MG63 (cell line): ENCODE measurements at regions not wholly inside any gene's neighbourhood (a gene's known extent, or its start where the extent isn't known, plus 50 kb on each side); places are given as distances from the start of the nearest gene placed in this dataset.

Experiments used
- DNase-seq: peaks from one replicate; pipeline ENCODE4 v3.0.0-alpha.2; 2020
- H3K27me3 ChIP-seq: fragments of 250-450 bp; sonication (Bioruptor Pico); 2 replicates; pipeline ENCODE4 v1.5.1; 2020; ENCODE audit warnings: mild to moderate bottlenecking, moderate library complexity
- H3K36me3 ChIP-seq: fragments of 250-450 bp; sonication (Bioruptor Pico); 2 replicates; pipeline ENCODE4 v1.5.1; 2020; ENCODE audit warnings: mild to moderate bottlenecking, moderate library complexity
- H3K4me3 ChIP-seq: fragments of 250-450 bp; sonication (Bioruptor Pico); 2 replicates; pipeline ENCODE4 v1.5.1; 2020; ENCODE audit warnings: mild to moderate bottlenecking, moderate library complexity
- H3K9me3 ChIP-seq: fragments of 250-450 bp; sonication (Bioruptor Pico); 2 replicates; pipeline ENCODE4 v1.5.1; 2020; ENCODE audit warnings: mild to moderate bottlenecking, moderate library complexity

GRCh38 chr9:99373912-99374311, 151.8 kb downstream of the SEC61B start:
- H3K27me3 ChIP-seq = no peaks in the 10 kb centered on the region
- no peaks in the 10 kb centered on the region for H3K9me3 ChIP-seq
- DNase-seq = no peak
- no peaks in the 10 kb centered on the region for H3K36me3 ChIP-seq
- no peak overlapping the region for H3K4me3 ChIP-seq

DNA sequence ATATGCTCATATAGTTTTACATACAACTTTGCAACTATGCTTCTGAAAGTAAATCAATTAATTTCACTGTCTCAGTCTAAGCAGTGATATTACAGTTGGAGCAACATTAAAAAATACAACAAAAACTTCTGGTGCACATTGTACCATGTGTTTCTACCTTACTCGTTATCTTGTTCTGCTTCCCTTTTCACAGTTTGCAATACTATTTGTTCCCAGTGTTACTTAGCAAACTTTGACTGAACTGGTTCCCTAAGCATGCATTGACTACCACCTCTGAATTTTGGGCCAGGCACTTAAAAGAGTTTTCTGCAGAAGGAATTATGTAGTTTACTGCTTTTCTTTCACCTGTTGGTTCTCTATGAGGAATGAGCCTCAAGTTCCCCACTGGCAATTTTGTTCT, 152.7 kb downstream of the SEC61B start:
- no peaks in the 10 kb centered on the region for H3K27me3 ChIP-seq
- no peaks in the 10 kb centered on the region for H3K36me3 ChIP-seq
- no peak for DNase-seq
- H3K4me3 ChIP-seq = no peak overlapping the region
- no peaks in the 10 kb centered on the region for H3K9me3 ChIP-seq

GRCh38 chr9:99375481-99375880, 153.4 kb downstream of the SEC61B start:
- H3K9me3 ChIP-seq = no peaks in the 10 kb centered on the region
- DNase-seq = no peak
- H3K36me3 ChIP-seq = no peaks in the 10 kb centered on the region
- H3K4me3 ChIP-seq = no peak overlapping the region
- no peaks in the 10 kb centered on the region for H3K27me3 ChIP-seq

DNA sequence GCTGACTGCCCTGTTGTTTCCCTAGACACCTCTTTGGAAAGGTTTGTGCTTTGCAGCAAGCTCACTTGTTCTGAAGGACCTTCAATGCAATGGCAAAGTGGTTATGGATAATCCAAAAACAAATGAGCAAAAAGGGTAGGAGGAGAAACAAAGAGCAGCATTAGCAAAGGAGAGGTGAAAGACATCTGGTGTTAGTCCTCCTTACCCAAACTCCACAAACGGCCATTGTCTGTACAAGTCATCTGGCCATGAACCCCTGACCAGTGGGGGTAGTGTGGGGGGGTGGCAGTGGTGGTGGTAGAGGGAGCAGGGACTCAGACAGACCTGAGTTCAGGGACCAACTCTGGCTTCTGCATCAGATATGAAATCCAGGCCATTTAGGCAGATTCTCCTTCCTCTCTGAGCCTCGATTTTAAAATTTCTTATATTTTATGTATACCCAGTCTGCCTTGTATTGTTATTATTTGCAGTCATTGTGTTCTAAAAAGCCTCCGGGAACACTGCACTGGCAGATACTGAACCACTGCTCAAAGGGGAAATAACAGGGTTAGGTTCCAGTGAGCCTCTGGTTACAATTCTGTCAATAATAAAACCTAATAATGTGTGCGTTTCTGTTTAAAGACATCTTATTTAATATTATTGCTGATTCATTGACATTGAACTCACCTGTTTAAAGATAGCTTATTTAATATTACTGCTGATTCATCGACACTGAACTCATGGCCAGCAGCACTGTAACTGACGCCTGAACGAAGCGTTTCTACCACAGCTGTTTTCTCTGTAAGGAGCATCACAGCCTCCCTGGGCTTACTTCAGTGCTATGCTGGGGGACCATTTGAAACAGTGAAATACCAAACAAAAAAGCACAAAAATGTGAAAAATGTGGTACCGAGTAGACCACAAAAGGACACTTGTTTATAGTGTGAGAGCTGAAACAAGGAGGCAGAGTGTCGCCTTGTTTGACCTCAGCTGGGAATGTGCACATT, 156.0 kb downstream of the SEC61B start:
- Histone ChIP-seq H3K27me3 (no peaks in the 10 kb centered on the region), H3K36me3 (no peaks in the 10 kb centered on the region), H3K4me3 (no peak overlapping the region), H3K9me3 (no peaks in the 10 kb centered on the region)
- DNase-seq = no peak

- no peaks in the 10 kb centered on the region for H3K36me3 ChIP-seq
- no peak for DNase-seq
- H3K27me3 ChIP-seq = no peaks in the 10 kb centered on the region
- H3K4me3 ChIP-seq = no peak overlapping the region
- no peaks in the 10 kb centered on the region for H3K9me3 ChIP-seq
These were observed 161.5 kb downstream of the SEC61B start for GRCh38 chr9:99383536-99383935.

DNA sequence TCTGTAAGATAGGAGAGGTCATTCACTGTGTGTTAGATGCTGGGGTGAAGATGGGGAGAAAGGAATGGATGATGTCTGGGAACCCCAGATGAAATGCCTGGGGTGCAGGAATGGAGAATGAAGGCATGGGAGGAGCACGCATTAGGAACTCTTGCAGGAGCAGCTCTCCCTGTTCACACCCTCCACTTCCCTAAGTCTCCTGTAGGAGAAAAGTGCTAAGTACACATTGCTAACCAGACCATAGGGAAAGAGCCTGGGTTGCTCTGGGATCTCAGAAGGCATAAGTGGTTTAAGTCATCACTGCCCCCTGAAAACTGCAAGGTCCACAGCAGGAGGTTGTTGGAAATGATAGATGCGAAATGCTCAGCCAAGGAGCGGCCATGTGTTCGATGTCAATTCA, 163.1 kb downstream of the SEC61B start:
- no peaks in the 10 kb centered on the region for H3K36me3 ChIP-seq
- H3K9me3 ChIP-seq = no peaks in the 10 kb centered on the region
- no peak overlapping the region for H3K4me3 ChIP-seq
- no peaks in the 10 kb centered on the region for H3K27me3 ChIP-seq
- no peak for DNase-seq

DNA sequence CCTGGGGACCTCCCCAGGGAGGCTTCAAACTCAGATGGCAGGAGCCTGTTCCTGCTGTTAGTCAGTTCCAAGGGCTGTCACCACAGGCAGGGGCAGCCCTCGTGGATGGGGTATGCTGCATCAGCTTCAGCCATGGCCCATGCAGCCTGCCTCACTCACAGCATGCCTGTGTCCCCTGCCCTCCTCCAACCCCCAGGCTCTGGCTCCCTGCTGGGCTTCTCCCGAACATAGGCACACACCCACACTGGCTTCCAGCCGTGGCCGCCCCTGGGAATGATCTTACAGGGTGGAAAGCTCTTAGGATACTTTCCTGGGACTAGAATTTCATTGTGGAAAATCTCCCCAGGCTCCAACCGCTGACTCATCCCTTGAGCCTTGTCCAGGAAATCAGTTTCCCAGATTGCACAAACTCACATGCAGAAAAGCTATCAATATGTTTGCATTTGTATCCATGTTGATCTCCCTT, 163.8 kb downstream of the SEC61B start:
- DNase-seq = peak; percentile 64
- no peaks in the 10 kb centered on the region for H3K27me3 ChIP-seq
- H3K9me3 ChIP-seq = no peaks in the 10 kb centered on the region
- no peaks in the 10 kb centered on the region for H3K36me3 ChIP-seq
- no peak overlapping the region for H3K4me3 ChIP-seq

DNA sequence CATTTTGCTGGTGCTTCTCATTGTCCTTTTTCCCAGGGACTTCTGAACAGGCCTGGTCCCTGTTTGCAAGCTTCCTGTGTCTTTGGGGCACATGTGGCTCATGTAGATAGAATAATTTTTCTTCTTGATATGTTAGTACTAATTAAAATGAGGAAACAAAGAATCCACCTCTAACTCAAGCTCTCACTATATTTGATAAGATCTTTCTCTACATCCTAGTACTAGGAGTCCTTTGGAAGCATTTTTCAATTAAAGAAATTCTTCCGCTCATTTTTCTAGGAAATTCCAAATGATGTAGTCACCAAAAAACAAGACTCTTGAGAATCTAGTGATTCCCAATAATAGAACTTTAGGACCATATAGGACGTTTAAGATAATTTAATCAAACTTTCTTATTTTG, 165.3 kb downstream of the SEC61B start:
- Histone ChIP-seq H3K36me3 (no peaks in the 10 kb centered on the region), H3K4me3 (no peak overlapping the region), H3K27me3 (no peaks in the 10 kb centered on the region), H3K9me3 (no peaks in the 10 kb centered on the region)
- DNase-seq = no peak

DNA sequence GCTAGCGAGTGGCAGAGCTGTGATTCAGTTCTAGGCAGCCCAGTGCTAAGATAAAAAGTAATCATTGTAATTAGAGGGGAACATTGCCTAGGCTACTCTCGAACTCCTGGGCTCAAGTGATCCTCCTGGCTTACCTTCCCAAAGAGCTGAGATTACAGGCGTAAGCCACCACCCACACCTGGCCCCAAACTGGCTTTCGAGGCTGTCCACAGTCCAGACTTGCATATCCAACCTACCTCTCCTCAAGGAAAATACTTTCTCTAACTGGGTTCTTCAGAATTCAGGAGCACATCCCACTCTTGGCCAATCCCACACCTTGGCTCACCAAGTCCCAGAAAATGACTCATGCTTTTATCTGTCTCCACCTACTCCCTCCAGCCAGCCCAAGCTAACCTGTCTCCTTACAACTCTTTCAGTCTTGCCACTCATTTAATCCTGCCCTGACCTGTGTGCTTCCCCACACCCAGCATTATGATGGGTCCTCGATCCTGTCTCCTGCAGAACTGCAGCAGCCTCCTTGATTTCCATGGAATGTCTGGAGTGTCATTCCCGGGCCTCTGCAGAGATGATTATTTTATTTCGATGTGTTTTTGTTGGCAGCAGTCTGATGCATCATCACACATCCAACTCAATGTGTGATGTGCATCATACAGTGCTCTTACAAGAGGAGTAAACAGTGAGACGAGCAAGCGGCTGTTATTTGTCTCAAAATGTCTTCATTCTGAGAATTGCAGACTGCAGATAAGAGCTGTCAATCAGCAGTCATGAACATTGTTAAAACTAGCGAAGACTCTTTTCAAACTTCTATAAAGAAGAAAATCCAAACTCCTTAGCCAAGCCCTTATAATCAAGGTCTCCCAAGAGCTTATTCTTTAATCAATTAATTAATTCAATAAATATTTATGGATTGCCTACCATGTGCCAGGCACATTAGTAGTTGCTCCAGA, 167.3 kb downstream of the SEC61B start:
- H3K27me3 ChIP-seq = no peaks in the 10 kb centered on the region
- DNase-seq = peak; percentile 50
- no peak overlapping the region for H3K4me3 ChIP-seq
- no peaks in the 10 kb centered on the region for H3K9me3 ChIP-seq
- H3K36me3 ChIP-seq = no peaks in the 10 kb centered on the region

GRCh38 chr9:99391937-99392594, 170.0 kb downstream of the SEC61B start:
- no peaks in the 10 kb centered on the region for H3K27me3 ChIP-seq
- H3K36me3 ChIP-seq = no peaks in the 10 kb centered on the region
- no peaks in the 10 kb centered on the region for H3K9me3 ChIP-seq
- no peak for DNase-seq
- H3K4me3 ChIP-seq = no peak overlapping the region

DNA sequence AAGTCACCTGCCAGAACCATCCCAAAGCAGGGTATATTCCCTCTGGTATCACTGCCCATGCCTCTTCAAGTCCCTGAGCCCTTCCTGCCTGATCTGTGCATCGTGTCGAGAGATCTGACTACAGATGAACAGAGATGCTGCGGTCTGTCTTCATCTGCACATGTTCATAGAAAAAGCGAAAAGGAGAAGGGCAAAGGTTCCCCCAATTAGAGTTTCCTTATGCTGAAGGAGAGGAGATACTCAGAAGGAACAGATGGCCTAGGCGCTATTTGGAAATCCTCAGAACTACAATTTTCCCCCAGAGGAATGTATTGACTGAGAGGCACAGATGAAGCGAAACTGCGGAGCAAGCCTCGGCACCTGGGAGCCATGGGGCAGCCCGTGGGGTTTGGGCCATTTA, 170.9 kb downstream of the SEC61B start:
- Histone ChIP-seq H3K36me3 (no peaks in the 10 kb centered on the region), H3K27me3 (no peaks in the 10 kb centered on the region), H3K9me3 (no peaks in the 10 kb centered on the region), H3K4me3 (no peak overlapping the region)
- DNase-seq = no peak

GRCh38 chr9:99393993-99394392, 171.9 kb downstream of the SEC61B start:
- DNase-seq = no peak
- Histone ChIP-seq H3K9me3 (no peaks in the 10 kb centered on the region), H3K27me3 (no peaks in the 10 kb centered on the region), H3K4me3 (no peak overlapping the region), H3K36me3 (no peaks in the 10 kb centered on the region)

DNA sequence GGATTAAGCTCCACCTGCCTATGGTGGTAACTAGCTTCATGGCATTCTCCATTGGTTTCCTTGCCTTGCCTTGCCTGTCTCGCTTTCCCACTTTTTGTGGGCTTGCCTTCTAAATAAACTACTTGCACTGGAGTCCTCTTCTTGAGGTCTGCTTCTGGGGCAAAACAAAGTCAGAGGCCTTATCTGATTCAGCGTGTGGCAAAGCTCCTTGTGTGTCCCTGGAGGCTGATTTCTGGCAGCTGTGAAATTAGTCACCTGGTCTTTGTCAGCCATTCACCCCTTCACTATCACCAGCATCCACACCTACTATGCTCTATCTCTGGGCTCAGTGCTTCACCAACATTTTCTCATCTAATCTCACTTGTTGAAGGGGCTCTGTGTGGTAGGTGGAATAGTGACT, 176.2 kb downstream of the SEC61B start:
- Histone ChIP-seq H3K36me3 (no peaks in the 10 kb centered on the region), H3K27me3 (no peaks in the 10 kb centered on the region), H3K4me3 (no peak overlapping the region), H3K9me3 (no peaks in the 10 kb centered on the region)
- DNase-seq = no peak

GRCh38 chr9:99399474-99399873, 177.4 kb downstream of the SEC61B start:
- Histone ChIP-seq H3K36me3 (no peaks in the 10 kb centered on the region), H3K27me3 (no peaks in the 10 kb centered on the region), H3K4me3 (no peak overlapping the region), H3K9me3 (no peaks in the 10 kb centered on the region)
- DNase-seq = no peak

GRCh38 chr9:99400184-99400731, 178.2 kb downstream of the SEC61B start:
- H3K36me3 ChIP-seq = no peaks in the 10 kb centered on the region
- H3K4me3 ChIP-seq = no peak overlapping the region
- DNase-seq = no peak
- no peaks in the 10 kb centered on the region for H3K9me3 ChIP-seq
- no peaks in the 10 kb centered on the region for H3K27me3 ChIP-seq

DNA sequence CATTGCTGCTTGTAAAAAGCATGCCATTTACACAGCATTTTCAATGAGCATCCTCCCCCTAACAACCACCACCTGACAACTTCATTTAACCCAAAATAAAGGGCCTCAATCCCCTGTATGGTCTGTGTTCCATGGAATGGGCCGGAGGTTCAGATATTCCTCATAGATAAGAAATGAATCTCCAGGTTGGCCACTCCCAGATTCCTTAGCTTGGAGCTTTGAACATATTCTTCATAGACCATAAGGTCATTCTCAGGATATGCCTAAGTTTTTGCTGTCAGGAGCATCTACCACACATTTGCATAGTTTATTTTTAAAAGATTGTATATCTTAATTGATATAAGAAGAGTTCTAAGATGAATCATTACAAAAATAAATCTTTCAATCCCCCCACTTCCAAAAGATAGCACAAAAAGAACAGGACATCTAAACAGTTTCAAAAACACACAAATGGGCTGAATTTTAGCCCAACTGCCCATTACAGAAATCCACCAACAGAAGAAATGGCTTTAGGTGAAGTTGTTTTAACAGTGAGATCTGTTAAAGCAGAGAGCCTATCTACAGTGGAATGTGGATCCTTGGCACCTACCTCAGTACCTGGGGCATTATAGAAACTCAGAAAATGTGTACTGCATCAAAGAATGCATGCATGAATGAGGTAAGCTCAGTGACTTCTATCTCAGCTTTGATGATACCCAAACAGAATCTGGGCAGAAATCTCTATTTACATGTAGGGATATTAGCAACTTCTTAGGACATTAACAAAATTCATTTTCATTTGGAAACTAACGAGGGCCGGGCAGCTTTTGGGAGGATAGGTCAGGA, 179.8 kb downstream of the SEC61B start:
- H3K4me3 ChIP-seq = no peak overlapping the region
- no peak for DNase-seq
- H3K27me3 ChIP-seq = no peaks in the 10 kb centered on the region
- no peaks in the 10 kb centered on the region for H3K9me3 ChIP-seq
- H3K36me3 ChIP-seq = no peaks in the 10 kb centered on the region
